ENCODE measurements at regions not wholly inside any gene's neighbourhood (a gene's known extent, or its start where the extent isn't known, plus 50 kb on each side); places are given as distances from the start of the nearest gene placed in this dataset.

DNA sequence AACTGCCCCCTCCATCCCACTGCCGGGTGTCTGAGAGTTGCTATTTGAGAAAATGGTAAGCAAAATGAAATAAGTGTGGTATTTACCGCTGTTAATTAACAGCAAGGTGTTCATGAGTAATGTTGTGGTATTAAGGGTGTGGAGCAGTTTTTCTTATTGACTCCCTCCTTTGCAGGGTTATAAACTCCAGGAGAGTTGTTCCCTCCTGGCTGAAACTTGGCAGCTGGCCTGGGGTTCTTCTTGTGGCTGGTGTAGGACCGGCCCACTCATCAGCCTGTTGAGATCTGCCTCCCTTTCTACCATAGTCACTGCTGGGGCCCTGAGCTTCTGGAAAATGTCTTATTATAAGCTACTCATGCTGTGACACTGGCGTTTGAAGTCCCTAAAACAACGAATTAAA is 128.6 kb downstream of the SOX9 start:
- H3K36me3 ChIP-seq (ENCODE audit: control insufficient read depth, insufficient read depth, low read length): no peaks in the 10 kb centered on the region
- TF ChIP-seq, protein P1, sequence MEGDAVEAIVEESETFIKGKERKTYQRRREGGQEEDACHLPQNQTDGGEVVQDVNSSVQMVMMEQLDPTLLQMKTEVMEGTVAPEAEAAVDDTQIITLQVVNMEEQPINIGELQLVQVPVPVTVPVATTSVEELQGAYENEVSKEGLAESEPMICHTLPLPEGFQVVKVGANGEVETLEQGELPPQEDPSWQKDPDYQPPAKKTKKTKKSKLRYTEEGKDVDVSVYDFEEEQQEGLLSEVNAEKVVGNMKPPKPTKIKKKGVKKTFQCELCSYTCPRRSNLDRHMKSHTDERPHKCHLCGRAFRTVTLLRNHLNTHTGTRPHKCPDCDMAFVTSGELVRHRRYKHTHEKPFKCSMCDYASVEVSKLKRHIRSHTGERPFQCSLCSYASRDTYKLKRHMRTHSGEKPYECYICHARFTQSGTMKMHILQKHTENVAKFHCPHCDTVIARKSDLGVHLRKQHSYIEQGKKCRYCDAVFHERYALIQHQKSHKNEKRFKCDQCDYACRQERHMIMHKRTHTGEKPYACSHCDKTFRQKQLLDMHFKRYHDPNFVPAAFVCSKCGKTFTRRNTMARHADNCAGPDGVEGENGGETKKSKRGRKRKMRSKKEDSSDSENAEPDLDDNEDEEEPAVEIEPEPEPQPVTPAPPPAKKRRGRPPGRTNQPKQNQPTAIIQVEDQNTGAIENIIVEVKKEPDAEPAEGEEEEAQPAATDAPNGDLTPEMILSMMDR (IDR thresholded peaks at IDR 0.05; ENCODE audit: insufficient read depth, low read length, poor library complexity, severe bottlenecking): no peak
- DNase-seq (ENCODE audit: low read depth): no peak
- no peaks in the 10 kb centered on the region for H3K27me3 ChIP-seq (ENCODE audit: control insufficient read depth, insufficient read depth, low read length)
- no peak overlapping the region for H3K4me3 ChIP-seq (ENCODE audit: low read depth, low read length)

DNA sequence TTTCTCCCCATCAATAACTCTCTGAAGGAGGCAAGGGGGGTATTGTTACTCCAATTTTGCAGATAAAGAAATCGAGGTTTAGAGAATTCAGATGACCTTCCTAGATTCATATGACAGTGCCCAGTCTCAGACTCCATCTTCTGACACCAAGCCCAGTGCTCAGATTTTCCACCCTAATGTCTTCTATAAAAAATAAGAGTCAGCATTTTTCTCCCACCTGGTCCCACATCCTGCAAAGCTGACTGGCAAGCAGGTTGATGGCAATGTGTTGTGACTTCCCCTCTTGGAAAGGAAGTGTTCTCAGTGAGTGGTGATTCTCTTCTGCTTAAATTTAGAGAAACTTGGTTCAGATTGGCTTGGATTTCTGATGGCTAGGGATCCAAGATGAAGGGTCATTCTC is 129.4 kb downstream of the SOX9 start:
- DNase-seq (ENCODE audit: low read depth): no peak
- H3K27me3 ChIP-seq (ENCODE audit: control insufficient read depth, insufficient read depth, low read length): no peaks in the 10 kb centered on the region
- H3K4me3 ChIP-seq (ENCODE audit: low read depth, low read length): no peak overlapping the region
- no peaks in the 10 kb centered on the region for H3K36me3 ChIP-seq (ENCODE audit: control insufficient read depth, insufficient read depth, low read length)
- TF ChIP-seq, protein P1 (IDR thresholded peaks at IDR 0.05; ENCODE audit: insufficient read depth, low read length, poor library complexity, severe bottlenecking): no peak

DNA sequence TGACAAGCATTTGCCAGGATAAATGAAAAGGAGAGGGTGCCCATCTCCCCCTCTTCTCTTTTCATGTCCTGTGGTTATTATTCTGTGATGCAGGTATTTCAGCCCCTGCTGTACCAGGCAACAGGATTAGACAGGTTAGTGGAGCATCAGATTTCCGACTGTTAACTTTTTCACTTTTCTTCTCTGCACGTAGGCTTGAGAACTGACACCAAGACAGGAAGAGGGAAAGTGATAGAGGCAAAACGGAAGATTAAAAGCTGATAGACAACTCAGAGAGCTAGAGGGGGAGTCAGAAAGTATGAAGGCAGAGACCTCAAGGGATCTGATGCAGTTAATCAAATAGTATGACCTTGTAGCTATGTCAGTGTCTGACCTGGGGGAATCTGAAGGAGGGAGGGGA is 132.8 kb downstream of the SOX9 start:
- TF ChIP-seq, protein P1 (IDR thresholded peaks at IDR 0.05; ENCODE audit: insufficient read depth, low read length, poor library complexity, severe bottlenecking): no peak
- H3K4me3 ChIP-seq (ENCODE audit: low read depth, low read length): no peak overlapping the region
- DNase-seq (ENCODE audit: low read depth): no peak
- H3K27me3 ChIP-seq (ENCODE audit: control insufficient read depth, insufficient read depth, low read length): no peaks in the 10 kb centered on the region
- H3K36me3 ChIP-seq (ENCODE audit: control insufficient read depth, insufficient read depth, low read length): no peaks in the 10 kb centered on the region

DNA sequence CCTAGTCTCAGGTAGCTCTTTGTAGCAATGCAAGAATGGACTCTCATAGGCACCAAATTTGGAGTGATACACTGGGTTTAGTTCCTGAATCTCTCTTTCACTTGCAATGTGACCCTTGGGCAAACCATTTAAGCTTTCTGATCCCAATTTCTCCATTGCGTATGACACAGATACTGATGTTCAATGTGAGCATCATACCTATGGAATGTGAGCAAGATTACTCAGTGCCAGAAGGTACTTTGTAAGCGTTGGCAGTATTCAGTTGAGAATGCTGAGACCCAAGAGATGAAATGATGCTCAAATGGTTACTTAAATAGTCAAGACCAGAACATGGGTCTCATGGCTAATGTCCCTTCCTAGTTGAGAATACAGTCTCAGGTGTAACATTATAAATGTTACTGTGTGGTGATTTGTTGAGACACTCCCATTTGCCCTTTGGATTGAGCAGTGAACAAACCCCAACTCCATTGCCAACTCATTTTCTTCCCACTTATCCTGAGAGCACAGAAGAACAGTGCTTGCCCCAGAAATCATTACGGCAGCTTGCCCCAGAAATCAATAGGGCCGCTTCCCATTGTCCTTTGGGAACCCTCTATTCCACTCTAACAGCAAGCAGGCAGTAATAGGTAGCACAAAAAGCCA is 134.1 kb downstream of the SOX9 start:
- no peak overlapping the region for H3K4me3 ChIP-seq (ENCODE audit: low read depth, low read length)
- H3K36me3 ChIP-seq (ENCODE audit: control insufficient read depth, insufficient read depth, low read length): no peaks in the 10 kb centered on the region
- DNase-seq (ENCODE audit: low read depth): no peak
- TF ChIP-seq, protein P1 (IDR thresholded peaks at IDR 0.05; ENCODE audit: insufficient read depth, low read length, poor library complexity, severe bottlenecking): no peak
- no peaks in the 10 kb centered on the region for H3K27me3 ChIP-seq (ENCODE audit: control insufficient read depth, insufficient read depth, low read length)

DNA sequence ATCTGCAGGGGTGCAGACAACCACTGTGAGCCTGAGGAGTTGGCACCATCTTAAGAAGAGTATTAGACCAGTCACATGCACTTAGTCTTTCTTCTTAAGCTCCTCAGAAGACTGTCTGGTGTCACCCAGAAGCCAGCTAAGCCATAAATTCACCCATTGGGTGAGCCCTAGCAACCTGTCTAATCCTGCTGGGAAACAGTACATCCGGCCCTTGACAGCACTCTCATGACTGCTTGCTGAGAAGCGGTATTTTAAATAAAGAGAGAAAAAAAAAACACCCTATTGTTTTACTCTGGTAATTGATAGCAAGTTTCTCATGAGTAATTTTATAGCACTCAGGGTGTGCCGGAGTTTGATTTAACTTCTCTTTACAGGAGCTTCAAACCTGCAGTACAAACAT is 134.7 kb downstream of the SOX9 start:
- no peaks in the 10 kb centered on the region for H3K27me3 ChIP-seq (ENCODE audit: control insufficient read depth, insufficient read depth, low read length)
- TF ChIP-seq, protein P1 (IDR thresholded peaks at IDR 0.05; ENCODE audit: insufficient read depth, low read length, poor library complexity, severe bottlenecking): no peak
- no peak for DNase-seq (ENCODE audit: low read depth)
- H3K4me3 ChIP-seq (ENCODE audit: low read depth, low read length): no peak overlapping the region
- H3K36me3 ChIP-seq (ENCODE audit: control insufficient read depth, insufficient read depth, low read length): no peaks in the 10 kb centered on the region

DNA sequence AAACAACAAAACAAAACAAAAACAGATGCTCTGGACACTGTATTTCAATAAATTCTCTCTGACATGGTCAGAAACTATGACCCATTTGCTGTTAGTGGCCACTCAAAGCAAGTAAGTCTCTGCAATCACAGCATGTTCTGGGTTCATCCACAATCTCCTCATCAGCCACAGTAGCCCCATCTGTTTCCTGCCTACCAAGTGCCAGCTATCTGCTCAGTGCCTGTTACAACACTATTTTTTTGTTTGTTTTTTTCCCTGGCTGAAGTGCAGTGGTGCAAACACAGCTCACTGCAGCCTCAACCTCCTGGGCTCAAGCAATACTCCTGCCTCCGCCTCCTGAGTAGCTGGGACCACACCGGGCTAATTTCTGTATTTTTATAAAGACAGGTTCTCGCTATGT is 137.9 kb downstream of the SOX9 start:
- Histone ChIP-seq H3K27me3 (ENCODE audit: control insufficient read depth, insufficient read depth, low read length) (no peaks in the 10 kb centered on the region), H3K4me3 (ENCODE audit: low read depth, low read length) (no peak overlapping the region), H3K36me3 (ENCODE audit: control insufficient read depth, insufficient read depth, low read length) (no peaks in the 10 kb centered on the region)
- TF ChIP-seq, protein P1 (IDR thresholded peaks at IDR 0.05; ENCODE audit: insufficient read depth, low read length, poor library complexity, severe bottlenecking): no peak
- DNase-seq (ENCODE audit: low read depth): no peak
